ENCODE measurements at regions not wholly inside any gene's neighbourhood (a gene's known extent, or its start where the extent isn't known, plus 50 kb on each side); places are given as distances from the start of the nearest gene placed in this dataset.
A peak's percentile ranks its signal among the peaks of the same experiment; 100 is the strongest.

DNA sequence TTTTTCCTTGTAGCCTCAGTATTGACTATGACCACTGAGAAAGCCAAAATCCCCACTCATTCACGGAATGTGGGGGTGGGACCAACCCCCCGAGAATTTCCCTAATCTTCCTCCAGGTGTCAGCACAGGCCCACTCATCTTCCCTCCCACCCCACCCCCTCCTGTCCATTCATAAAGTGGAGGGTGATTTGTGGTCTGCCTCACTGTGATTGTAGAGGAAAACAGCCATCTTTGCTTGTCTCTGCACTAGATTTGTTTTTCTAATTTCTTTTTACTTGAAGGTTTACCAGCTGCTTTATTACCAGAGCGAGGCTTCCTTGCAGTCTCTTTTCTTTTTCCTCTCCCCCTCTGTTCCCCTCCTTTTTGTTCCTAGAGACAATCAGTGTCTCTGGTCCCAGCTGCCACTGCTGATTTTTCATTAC is 171.8 kb downstream of the ICOS start:
- Histone ChIP-seq H3K36me3 (ENCODE audit: control insufficient read depth in 1 of 2, insufficient read depth in 2 of 2, low read length in 2 of 2) (no peaks in the 10 kb centered on the region), H3K4me2 (ENCODE audit: low read length) (no peak overlapping the region), H3K9me3 (ENCODE audit: control insufficient read depth in 1 of 2, insufficient read depth in 1 of 2, low read depth in 1 of 2, low read length in 2 of 2) (no peaks in the 10 kb centered on the region), H3K27ac (ENCODE audit: low read depth, low read length) (no peak overlapping the region), H4K20me1 (ENCODE audit: insufficient read depth) (no peaks in the 10 kb centered on the region; the same call in 1 of the 2 replicates), H3K9ac (ENCODE audit: low read length) (no peak overlapping the region), H3K4me1 (ENCODE audit: control insufficient read depth in 1 of 2, insufficient read depth in 2 of 2, low read length in 2 of 2) (no peaks in the 10 kb centered on the region), H3K79me2 (ENCODE audit: insufficient read depth, low read length) (no peaks in the 10 kb centered on the region), H2AFZ (ENCODE audit: low read depth, low read length, poor library complexity, severe bottlenecking) (no peak overlapping the region), H3K27me3 (ENCODE audit: insufficient read depth, low read length) (peaks cover 21% of the 10 kb centered on the region), H3K9me2 (ENCODE audit: insufficient read depth) (no peaks in the 10 kb centered on the region), H3K4me3 (replicated peaks in 1 of 2; ENCODE audit: low read depth in 1 of 2, low read length in 2 of 2) (no peak overlapping the region)
- intact Hi-C loops (cut with micrococcal nuclease), result loop anchor here (10.0 kb wide), 1 partner anchor 1816 kb away; no protein-coding TSS in a partner anchor
- ChIA-PET POLR2A (no interaction called here), RAD21 (ENCODE audit: low non-redundant PET in 1 of 2, low total read pairs in 2 of 2, uncharacterized antibody in 2 of 2, unreplicated experiment in 2 of 2) (no interaction called here), CTCF (no interaction called here)
- peak; percentile 3 for DNase-seq (ENCODE audit: low read depth, low spot score)
- TF ChIP-seq EGR1 (IDR thresholded peaks at IDR 0.05; ENCODE audit: low read depth) (peak; percentile 30; the same call in 1 of the 2 replicates), CEBPB (IDR thresholded peaks at IDR 0.05; ENCODE audit: low read depth) (no peak), JUND (IDR thresholded peaks at IDR 0.05) (no peak), SIN3A (IDR thresholded peaks at IDR 0.05; ENCODE audit: low read depth) (no peak), RAD21 (IDR thresholded peaks at IDR 0.05; ENCODE audit: low read depth) (peak; percentile 59), EZH2phosphoT487 (IDR thresholded peaks at IDR 0.05; ENCODE audit: borderline replicate concordance) (no peak), CBX3 (IDR thresholded peaks at IDR 0.05; ENCODE audit: low read depth) (no peak), YY1 (IDR thresholded peaks at IDR 0.05; ENCODE audit: extremely low read depth, insufficient replicate concordance, low read depth, low read length) (no peak), FOSL1 (IDR thresholded peaks at IDR 0.05; ENCODE audit: low read depth) (no peak), EZH2 (IDR thresholded peaks at IDR 0.05) (no peak), SRF (IDR thresholded peaks at IDR 0.05; ENCODE audit: low read depth) (no peak), POLR2AphosphoS5 (IDR thresholded peaks at IDR 0.05; ENCODE audit: low read depth, low read length) (no peak)
- TF ChIP-seq, protein P1, sequence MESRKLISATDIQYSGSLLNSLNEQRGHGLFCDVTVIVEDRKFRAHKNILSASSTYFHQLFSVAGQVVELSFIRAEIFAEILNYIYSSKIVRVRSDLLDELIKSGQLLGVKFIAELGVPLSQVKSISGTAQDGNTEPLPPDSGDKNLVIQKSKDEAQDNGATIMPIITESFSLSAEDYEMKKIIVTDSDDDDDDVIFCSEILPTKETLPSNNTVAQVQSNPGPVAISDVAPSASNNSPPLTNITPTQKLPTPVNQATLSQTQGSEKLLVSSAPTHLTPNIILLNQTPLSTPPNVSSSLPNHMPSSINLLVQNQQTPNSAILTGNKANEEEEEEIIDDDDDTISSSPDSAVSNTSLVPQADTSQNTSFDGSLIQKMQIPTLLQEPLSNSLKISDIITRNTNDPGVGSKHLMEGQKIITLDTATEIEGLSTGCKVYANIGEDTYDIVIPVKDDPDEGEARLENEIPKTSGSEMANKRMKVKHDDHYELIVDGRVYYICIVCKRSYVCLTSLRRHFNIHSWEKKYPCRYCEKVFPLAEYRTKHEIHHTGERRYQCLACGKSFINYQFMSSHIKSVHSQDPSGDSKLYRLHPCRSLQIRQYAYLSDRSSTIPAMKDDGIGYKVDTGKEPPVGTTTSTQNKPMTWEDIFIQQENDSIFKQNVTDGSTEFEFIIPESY (IDR thresholded peaks at IDR 0.05; ENCODE audit: extremely low read depth, insufficient replicate concordance, low read length), result no peak
- TF ChIP-seq, protein P2, sequence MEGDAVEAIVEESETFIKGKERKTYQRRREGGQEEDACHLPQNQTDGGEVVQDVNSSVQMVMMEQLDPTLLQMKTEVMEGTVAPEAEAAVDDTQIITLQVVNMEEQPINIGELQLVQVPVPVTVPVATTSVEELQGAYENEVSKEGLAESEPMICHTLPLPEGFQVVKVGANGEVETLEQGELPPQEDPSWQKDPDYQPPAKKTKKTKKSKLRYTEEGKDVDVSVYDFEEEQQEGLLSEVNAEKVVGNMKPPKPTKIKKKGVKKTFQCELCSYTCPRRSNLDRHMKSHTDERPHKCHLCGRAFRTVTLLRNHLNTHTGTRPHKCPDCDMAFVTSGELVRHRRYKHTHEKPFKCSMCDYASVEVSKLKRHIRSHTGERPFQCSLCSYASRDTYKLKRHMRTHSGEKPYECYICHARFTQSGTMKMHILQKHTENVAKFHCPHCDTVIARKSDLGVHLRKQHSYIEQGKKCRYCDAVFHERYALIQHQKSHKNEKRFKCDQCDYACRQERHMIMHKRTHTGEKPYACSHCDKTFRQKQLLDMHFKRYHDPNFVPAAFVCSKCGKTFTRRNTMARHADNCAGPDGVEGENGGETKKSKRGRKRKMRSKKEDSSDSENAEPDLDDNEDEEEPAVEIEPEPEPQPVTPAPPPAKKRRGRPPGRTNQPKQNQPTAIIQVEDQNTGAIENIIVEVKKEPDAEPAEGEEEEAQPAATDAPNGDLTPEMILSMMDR (IDR thresholded peaks at IDR 0.05 in 2 of 3, conservative IDR thresholded peaks at IDR 0.05 in 1 of 3; ENCODE audit: borderline replicate concordance in 1 of 3, insufficient read depth in 1 of 3, low read depth in 2 of 3, low read length in 2 of 3), result peak; percentile 21 to 40 (median 30); a peak in 3 of 6 replicates
- no TSS peak for BruUV-seq (replicated peaks)
- peak; percentile 83 for ATAC-seq
